Stomach (tissue), 4 donors: ENCODE measurements at regions not wholly inside any gene's neighbourhood (a gene's known extent, or its start where the extent isn't known, plus 50 kb on each side); places are given as distances from the start of the nearest gene placed in this dataset.

ENCODE experiments used
- CTCF ChIP-seq, 7 experiments: fragments of 450-650 bp in 4 of 7; fragments of 200-600 bp in 3 of 7; sonication (generic) in 3 of 7; IDR thresholded peaks; one replicate each; pipeline ENCODE4 v1.5.1; 2016 to 2019; ENCODE audit warnings: antibody characterized with exemption in 7 of 7, control low read depth in 2 of 7, mild to moderate bottlenecking in 1 of 7
- EP300 ChIP-seq: sonication (generic); formaldehyde crosslinking; IDR thresholded peaks from one replicate; pipeline ENCODE4 v1.6.1; 2017; ENCODE audit warnings: antibody characterized with exemption
- POLR2A ChIP-seq, 4 donors: fragments of 450-650 bp; IDR thresholded peaks; one replicate each; pipeline ENCODE4 v1.6.1; 2016; ENCODE audit warnings: antibody characterized with exemption in 4 of 4, control low read depth in 2 of 4, mild to moderate bottlenecking in 1 of 4, moderate library complexity in 1 of 4

- TF ChIP-seq CTCF (IDR thresholded peaks at IDR 0.05) (no peak), POLR2A (IDR thresholded peaks at IDR 0.05) (no peak), EP300 (no peak)
Measured at GRCh38 chr10:108465871-108466641, 1301.5 kb upstream of the SORCS1 start.
